ENCODE measurements at regions not wholly inside any gene's neighbourhood (a gene's known extent, or its start where the extent isn't known, plus 50 kb on each side); places are given as distances from the start of the nearest gene placed in this dataset.

GRCh38 chr12:58384196-58384595, 442.8 kb downstream of the ATP23 start:
- no peak for TF ChIP-seq CTCF (IDR thresholded peaks at IDR 0.05; ENCODE audit: low read depth, low read length, missing input control)
- no peak for TF ChIP-seq YY1 (IDR thresholded peaks at IDR 0.05)
- no peak for TF ChIP-seq FOXA1 (IDR thresholded peaks at IDR 0.05)
- TF ChIP-seq ZBTB33 (IDR thresholded peaks at IDR 0.05) = no peak
- TF ChIP-seq MAX (IDR thresholded peaks at IDR 0.05) = no peak
- TF ChIP-seq JUND (IDR thresholded peaks at IDR 0.05) = no peak
- no peak for TF ChIP-seq ATF3 (IDR thresholded peaks at IDR 0.05)
- no peak for TF ChIP-seq SP1 (IDR thresholded peaks at IDR 0.05)
- no peak for TF ChIP-seq RAD21 (IDR thresholded peaks at IDR 0.05)
- TF ChIP-seq REST (IDR thresholded peaks at IDR 0.05) = no peak
- no peak for TF ChIP-seq TAF1 (conservative IDR thresholded peaks at IDR 0.05)

Measured in liver (tissue), 3 donors.